GM12891 (cell line): ENCODE measurements at regions not wholly inside any gene's neighbourhood (a gene's known extent, or its start where the extent isn't known, plus 50 kb on each side); places are given as distances from the start of the nearest gene placed in this dataset.

ENCODE experiments used
- POLR2A ChIP-seq: IDR thresholded peaks from 2 replicates; pipeline ENCODE4 v1.6.1; 2011; ENCODE audit warnings: low read depth, low read length, control low read depth
- POLR2AphosphoS5 ChIP-seq: IDR thresholded peaks from 2 replicates; pipeline ENCODE4 v1.6.1; 2011; ENCODE audit warnings: low read depth, low read length, control low read depth
- POU2F2 ChIP-seq: IDR thresholded peaks from 2 replicates; pipeline ENCODE4 v1.6.1; 2011; ENCODE audit warnings: low read depth, mild to moderate bottlenecking, control low read depth, low read length, moderate library complexity
- TAF1 ChIP-seq: IDR thresholded peaks from 2 replicates; pipeline ENCODE4 v1.6.1; 2011; ENCODE audit warnings: low read depth, low read length, control low read depth

GRCh38 chr4:163748449-163748848, 254.0 kb downstream of the TMA16 start:
- TF ChIP-seq POLR2A (no peak), POLR2AphosphoS5 (no peak), POU2F2 (no peak), TAF1 (no peak)
